HG03196 (cell line): ENCODE measurements at regions not wholly inside any gene's neighbourhood (a gene's known extent, or its start where the extent isn't known, plus 50 kb on each side); places are given as distances from the start of the nearest gene placed in this dataset.

Source experiments
- ATAC-seq: cut with Tn5 transposase; IDR thresholded peaks from one replicate; pipeline ENCODE4 v1.9.1; 2021; ENCODE audit not compliant: unreplicated experiment

GRCh38 chr16:79876332-79876730 is 275.8 kb upstream of the MAF start:
- no peak for ATAC-seq

DNA sequence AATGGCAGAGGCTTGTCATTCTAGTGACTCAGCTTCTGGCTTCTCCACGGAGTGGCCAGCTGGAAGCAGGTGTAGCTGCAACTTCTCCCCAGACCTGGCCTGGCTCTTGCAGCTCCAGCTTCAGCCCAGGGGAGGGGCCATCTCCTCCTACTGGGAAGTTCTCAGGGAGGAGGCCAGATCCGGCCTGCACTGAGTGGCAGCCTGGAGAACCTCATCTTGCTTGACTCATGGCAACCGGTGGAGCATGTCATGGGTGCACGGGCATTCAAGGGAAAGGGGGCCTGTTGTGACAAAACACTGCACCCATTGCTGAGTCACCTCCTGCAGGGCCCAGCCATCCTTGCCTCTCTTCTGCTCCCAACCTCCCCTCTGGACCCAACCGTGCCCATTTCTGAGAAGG is 273.9 kb upstream of the MAF start:
- no peak for ATAC-seq

DNA sequence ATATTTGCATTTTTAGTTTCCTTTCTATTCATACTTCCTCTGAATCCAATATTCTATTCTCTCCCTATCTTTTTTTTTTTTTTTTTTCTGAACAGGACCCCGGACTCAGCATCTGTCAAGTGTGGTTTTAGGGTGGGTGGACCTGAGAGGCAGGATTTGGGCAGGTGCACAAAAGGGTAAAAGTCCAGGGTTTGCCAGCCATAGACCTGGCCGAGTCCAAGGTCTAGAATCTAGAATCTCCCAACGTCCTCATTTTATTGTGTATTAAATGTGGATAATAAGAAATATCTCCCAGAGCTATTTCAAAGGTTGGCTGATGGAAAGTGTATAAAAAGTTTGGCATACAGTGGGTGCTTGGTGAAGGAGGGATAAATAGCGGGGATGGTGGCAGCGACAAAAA is 273.3 kb upstream of the MAF start:
- no peak for ATAC-seq

DNA sequence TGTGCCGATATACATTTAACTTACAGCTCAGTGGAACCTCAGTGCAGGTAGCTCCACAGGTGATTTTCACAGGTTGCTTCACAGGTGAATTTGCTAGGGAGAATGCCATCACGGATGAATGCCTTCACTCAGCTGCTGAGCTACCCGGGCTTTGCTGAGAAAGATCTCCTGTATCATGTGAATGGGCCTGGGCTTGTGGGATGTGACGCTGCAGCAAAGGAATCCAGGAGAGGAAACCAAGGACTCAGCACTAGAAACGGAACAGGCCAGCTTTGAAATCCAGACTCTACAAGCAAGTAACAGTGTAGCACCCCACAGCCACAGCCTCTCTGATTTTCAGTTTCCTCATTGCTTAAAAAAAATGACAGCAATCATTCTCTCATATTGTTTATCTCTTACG is 271.4 kb upstream of the MAF start:
- ATAC-seq = no peak

DNA sequence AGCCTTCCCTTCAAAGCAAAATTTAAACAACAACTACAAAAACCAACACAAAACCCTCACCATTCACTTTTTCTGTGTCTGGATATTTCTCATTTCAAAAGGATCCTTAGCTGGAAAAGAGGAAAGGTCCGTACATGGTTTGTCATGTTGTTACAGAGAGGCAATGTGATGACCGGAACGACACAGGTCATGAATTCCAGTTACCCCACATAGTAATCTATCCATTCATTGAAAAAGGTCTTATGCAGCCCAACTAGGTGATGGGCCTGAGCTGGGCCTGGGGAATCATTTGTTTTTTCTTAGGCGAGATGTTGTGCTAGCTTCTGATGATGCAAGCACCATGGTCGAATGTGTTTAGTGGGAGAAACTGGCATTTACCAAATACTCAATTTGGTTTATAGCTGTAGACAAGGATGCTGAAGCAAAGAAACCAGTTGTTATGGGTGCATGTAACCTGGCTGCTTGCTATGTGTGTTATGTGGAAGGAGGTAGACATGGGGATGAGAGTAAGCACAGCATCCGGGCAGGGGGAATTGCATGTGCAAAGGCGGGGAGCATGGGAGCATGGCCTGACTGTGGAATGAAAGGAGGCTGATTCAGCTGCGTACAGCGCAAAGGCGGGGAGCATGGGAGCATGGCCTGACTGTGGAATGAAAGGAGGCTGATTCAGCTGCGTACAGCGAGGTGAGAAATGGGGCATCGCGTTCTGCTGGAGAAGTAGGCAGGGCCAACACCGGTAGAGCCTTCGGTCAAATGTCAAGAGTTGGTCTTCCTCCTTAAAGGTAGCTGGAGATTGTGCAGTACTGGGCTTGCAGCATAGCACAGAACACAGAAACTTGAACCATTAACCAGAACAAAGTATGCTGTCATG is 269.7 kb upstream of the MAF start:
- ATAC-seq = no peak

DNA sequence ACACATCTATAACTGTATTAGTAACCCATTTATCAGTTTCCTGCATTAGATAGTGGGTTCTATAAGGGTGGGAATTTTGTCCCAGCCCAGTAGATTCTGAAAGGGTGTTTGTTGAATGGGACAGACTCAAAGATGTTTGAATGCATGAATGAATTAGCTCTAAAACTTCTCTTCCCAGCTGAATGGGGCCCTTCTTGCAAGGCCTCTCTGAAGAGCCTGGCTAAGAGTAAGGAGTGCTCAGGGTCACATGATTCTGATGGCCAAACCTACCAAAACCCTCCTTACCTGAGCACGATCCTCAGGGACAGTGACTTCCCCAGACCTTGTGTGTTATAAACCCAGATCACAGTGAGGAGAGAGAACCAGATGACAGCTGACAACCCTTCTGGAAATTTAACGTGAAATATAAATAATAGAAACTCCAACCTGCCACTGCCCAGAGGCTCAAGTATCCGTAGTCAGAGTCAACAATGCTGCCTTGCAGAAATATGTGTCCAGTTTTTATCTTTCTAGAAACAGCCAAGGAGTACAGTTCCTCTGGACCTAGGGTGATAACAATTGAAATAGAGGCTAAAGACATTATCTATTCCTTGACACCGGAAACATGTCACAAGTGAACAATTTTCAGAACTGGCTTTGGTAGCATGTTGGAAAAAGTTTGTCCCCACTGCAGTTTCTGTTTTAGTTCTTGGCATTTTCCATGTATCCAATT is 268.9 kb upstream of the MAF start:
- ATAC-seq = no peak

DNA sequence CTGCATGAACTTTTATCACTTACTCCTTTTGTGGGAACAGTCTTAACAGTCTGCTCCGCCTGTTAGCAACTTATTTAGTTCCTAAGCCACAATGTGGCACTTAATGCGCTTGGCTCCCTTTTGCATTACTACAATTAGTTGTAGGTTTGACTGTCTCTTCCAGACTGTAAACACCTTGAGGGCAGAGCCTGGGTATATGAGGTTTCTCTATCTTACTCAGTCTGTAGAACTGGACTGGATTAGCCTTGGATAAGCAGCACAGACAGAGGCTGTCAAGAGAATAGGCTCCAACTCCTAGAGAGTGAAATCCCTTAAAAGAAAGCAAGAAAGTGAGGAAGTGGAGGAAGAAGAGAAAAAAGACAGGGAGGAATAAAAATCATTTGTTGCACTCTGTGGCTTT is 268.3 kb upstream of the MAF start:
- ATAC-seq = no peak

- no peak for ATAC-seq
Measured at GRCh38 chr16:79867425-79867997, 267.0 kb upstream of the MAF start.

DNA sequence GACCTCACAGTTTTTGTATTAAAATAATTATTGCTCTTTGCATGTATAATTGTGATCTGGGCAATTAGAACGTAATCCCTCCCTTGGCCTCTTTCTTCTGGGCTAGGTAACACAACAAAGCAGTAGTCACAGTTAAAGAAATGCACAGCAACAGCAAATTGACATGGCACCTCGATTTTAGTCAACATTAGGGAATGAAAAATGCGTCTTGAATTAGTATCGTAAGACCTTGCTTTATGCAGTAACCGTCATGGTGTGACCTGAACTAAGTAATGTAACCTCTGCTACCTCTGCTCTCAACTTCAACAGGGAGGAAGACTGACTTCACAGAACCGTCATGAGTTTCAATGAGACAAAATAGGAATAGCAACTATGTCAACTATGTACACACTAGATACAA is 265.4 kb upstream of the MAF start:
- no peak for ATAC-seq

DNA sequence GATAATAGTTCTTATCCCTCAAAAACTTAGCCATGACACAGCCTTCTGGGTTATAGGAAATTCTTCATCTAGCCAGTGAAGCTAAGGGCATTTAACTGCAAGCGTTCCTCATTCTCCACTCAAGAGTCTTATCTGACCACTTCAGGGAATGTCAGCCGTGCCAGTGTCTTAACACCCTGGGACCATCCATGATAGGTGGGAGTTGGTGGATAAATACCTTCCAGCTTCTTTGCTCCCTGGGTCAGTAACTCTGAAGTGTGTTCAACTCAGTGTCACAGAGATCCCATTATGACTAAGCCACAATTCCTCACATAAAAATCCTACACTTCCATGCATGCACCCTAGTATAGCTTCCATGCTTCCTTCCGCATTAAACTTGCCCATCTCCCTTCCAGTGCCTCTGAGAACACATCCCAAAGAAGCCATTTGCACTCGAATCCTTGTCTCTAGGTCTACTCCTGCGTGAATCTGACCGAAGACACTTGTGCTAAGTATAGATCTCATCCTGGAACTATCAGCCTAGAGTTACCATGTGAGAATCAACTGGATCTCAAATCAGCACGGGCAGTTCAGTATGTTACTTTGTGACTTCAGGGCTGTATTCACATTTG is 264.3 kb upstream of the MAF start:
- no peak for ATAC-seq

DNA sequence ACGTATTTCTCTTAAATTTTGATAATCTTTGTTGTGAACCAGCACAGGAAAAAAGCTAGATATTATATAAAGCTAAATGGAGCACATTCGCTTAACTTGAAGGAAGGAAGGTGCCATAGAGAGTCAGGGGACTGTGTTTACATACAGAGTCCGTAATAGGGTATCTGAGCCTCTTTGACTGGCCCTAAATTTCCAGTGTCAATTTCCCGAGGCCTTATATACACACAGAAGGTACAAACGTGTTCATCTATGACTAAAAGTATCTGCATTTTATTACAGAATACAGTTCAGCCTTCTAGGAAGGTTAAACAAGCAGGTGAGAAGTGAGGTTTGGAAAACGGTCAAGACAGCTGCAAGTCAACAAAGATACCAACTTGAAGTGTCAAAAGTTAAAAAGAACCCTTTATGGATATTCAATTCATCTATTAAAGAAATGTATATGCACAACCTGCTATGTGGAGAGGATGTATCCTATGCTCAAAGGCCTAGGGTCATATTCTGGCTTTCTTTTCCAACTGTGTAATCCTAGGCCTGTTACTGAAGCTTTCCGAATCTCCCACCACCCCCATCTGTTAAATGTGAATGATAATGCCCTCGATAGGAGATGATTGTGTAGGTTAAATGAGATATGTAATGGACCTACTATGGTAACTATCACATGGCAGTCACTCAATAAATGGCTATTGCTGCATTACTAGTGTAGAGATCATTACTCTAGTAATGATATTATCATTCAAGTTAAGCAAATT is 263.7 kb upstream of the MAF start:
- no peak for ATAC-seq

- no peak for ATAC-seq
Measured at GRCh38 chr16:79863128-79864031, 262.8 kb upstream of the MAF start.

DNA sequence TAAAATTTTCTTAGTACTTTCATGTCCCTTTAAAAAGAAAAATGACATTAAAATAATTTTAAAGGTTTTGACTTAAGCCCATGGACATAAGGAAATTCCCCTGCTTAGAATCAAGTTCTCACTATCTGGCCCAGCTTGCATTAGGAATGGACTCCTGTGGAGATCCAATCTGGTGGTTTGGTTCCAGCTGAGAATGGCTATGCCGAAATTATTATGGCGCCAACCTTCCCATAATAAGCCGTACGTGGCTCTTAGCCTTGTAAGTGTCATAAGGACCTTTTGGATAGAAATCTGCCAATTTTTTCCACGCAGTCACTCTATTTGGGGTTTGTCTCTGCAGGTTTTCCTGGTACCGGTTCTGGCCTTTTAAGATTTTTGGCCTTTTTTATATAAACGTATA is 262.1 kb upstream of the MAF start:
- ATAC-seq = no peak

DNA sequence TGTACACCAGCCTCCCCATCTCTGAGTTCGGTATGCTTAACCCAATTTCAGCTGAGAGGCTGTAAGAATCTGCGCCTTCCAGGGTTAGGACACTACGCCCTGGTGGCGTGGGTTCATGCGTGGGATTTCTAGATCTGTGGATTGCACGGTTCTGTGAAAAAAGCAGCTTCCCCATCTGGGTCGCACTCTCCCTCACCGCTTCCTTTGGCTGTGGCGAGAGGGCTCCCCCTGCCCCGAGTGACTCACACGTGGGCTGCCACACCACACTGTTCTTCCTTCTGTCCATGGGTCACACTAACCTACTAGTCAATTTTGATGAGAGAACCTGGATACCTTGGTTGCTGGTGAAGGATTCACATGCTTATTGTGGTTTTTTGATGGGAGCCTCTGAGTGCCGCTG is 256.0 kb upstream of the MAF start:
- ATAC-seq = no peak

DNA sequence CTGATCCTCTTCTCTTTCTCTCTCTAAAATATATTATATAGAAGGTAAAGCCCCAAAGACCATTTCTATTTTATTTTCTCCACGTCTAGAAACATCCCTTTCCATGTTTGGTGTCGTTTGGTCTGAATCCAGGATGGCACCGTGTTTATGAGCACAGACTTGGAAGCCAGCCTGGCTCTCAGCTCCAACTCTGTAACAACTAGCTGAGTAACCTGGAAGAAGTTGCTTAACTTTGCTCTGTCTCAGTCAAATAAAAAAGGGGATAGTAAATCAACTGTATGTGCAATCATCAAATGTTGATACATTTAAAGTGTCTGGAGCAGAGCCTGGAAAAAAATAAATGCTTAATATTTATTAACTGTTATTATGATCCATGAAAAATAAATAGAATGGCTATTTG is 249.8 kb upstream of the MAF start:
- no peak for ATAC-seq

DNA sequence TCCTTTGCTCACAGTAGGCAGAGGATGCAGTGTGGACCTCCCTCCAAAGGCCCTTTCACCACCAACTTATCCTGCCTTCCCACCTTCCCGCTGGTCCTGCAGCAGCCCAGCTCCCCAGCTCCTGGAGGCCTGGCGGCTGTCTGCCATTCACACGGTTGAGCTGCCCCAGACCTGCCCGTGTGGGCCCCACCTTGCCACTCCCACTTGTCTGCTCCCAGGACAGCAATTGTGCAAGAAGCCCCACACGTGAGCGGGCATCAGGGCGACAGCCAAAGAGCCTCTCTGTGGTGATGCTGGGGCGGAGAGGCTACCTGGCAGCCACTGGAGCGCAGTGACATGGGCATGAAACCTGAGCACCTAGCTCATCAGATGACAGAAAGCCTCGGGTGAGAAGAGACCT is 248.6 kb upstream of the MAF start:
- ATAC-seq = no peak

DNA sequence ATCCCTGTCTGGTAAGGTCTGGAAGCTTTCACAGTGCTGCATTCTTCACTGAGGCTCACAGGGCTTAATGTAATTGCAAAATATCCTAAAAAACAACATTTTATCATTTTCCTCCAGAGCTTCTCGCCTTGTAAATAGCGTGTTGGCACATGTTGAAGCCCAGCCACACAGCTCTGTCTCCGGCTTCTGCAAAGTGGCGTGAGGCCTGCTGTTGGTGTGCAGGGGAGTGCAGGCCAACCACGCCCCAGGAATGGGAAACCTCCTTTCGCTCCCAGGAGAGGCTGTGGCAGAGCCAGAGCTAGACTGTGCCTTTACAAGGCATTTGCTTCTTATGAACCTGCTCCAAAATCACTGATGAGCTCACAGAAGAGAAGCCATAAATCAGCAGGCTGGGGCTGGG is 248.2 kb upstream of the MAF start:
- no peak for ATAC-seq

DNA sequence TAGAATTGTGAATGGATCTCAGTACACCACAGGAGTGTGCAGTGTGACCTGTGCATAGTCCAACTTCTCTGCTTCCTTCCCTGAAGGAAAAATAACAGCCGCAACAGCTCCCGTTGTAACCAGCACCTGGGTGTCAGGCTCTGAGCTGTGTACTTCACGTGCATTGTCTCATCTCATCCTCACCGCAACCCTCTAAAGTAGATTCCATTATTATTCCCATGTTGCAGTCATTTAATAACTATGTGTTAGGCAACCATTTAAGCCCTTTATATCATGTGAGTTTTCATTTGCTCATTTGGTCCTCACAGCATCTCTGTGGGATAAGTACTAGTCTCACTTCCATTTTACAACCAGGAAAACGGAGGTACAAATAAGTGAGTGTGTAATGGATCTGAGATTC is 247.0 kb upstream of the MAF start:
- no peak for ATAC-seq

- ATAC-seq = no peak
Measured at GRCh38 chr16:79847101-79847500, 246.6 kb upstream of the MAF start.

DNA sequence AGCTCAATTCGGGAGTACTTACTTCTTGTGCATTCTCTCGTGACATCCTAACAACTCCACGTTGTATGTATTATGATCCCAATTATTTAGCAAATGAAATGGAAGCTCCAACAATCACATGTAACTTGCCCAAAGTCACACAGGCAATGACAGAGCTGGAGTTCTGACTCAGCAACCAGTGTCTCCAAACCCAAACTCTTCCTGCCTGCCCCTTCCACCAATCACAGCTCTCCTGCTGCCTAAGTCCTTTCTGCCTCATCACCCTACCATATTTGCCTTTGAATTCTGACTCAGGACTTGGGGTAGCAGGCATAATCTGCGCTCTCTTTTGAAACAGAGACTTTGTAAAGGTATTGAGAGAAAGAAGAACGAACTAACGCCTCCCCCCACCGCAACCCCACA is 245.2 kb upstream of the MAF start:
- no peak for ATAC-seq
